Right renal cortex interstitium (tissue), 3 donors: ENCODE measurements at regions not wholly inside any gene's neighbourhood (a gene's known extent, or its start where the extent isn't known, plus 50 kb on each side); places are given as distances from the start of the nearest gene placed in this dataset.
"Not testable (repeated sequence)": the region's sequence is repeated elsewhere in the genome, so short reads cannot be mapped to it uniquely, and the experiment has no call there.

Experiments
- DNase-seq, 3 donors: peaks; one replicate each; pipeline ENCODE4 v3.0.0-alpha.2; 2013; ENCODE audit warnings: low read depth in 3 of 3, low spot score in 2 of 3

GRCh38 chr14:98923596-98923995 lies 348.4 kb downstream of the BCL11B start:
- no peak for DNase-seq

- DNase-seq = no peak
Observed at GRCh38 chr14:98924046-98924445, 348.0 kb downstream of the BCL11B start.

- no peak for DNase-seq
Observed at GRCh38 chr14:98925354-98926040, 346.5 kb downstream of the BCL11B start.

GRCh38 chr14:98926146-98926545 lies 345.9 kb downstream of the BCL11B start:
- DNase-seq = no peak

GRCh38 chr14:98926801-98927200 lies 345.2 kb downstream of the BCL11B start:
- no peak for DNase-seq

- DNase-seq = no peak
Observed at GRCh38 chr14:98927986-98928385, 344.0 kb downstream of the BCL11B start.

GRCh38 chr14:98928418-98928817 lies 343.6 kb downstream of the BCL11B start:
- no peak for DNase-seq

GRCh38 chr14:98931126-98931525 lies 340.9 kb downstream of the BCL11B start:
- no peak for DNase-seq

- no peak for DNase-seq
Observed at GRCh38 chr14:98931911-98932310, 340.1 kb downstream of the BCL11B start.

- no peak for DNase-seq
Observed at GRCh38 chr14:98932431-98933325, 339.3 kb downstream of the BCL11B start.

GRCh38 chr14:98934569-98934968 lies 337.4 kb downstream of the BCL11B start:
- not testable (repeated sequence) for DNase-seq

GRCh38 chr14:98935921-98936320 lies 336.1 kb downstream of the BCL11B start:
- DNase-seq = no peak

GRCh38 chr14:98937021-98937420 lies 335.0 kb downstream of the BCL11B start:
- DNase-seq = no peak

- DNase-seq = no peak
Observed at GRCh38 chr14:98937712-98938505, 334.1 kb downstream of the BCL11B start.

GRCh38 chr14:98940693-98941437 lies 331.1 kb downstream of the BCL11B start:
- DNase-seq = no peak

GRCh38 chr14:98941481-98941880 lies 330.5 kb downstream of the BCL11B start:
- DNase-seq = no peak

GRCh38 chr14:98943907-98944306 lies 328.1 kb downstream of the BCL11B start:
- DNase-seq = no peak

GRCh38 chr14:98944989-98945388 lies 327.0 kb downstream of the BCL11B start:
- DNase-seq = no peak

- DNase-seq = no peak
Observed at GRCh38 chr14:98945611-98946570, 326.1 kb downstream of the BCL11B start.
